ENCODE measurements at regions not wholly inside any gene's neighbourhood (a gene's known extent, or its start where the extent isn't known, plus 50 kb on each side); places are given as distances from the start of the nearest gene placed in this dataset.
A peak's percentile ranks its signal among the peaks of the same experiment; 100 is the strongest.
"Not testable (repeated sequence)": the region's sequence is repeated elsewhere in the genome, so short reads cannot be mapped to it uniquely, and the experiment has no call there.

- DNase-seq = no peak
Measured at GRCh38 chr3:64385277-64385676, 160.0 kb upstream of the PRICKLE2 start.

GRCh38 chr3:64384561-64384960 is 159.3 kb upstream of the PRICKLE2 start:
- DNase-seq = no peak

GRCh38 chr3:64382153-64382552 is 156.9 kb upstream of the PRICKLE2 start:
- no peak for DNase-seq

DNA sequence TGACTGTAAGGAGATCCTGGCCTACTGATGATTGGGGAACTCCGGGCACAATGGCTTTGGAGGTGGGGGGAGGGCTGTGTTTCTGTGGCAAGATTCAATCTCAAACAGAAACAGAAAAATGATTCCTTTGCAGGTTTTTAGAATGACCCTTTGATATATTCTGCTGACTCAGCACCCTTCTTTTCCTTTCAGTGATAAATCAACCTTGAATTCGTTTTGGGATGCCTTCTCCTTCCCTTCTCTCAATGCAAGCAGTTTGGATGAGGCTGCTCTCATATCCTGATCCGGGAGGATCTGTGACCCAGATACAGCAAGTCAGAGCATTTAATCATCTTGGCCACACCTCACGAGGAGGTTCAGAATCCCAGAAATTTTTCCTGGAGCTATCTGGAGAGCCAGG is 156.1 kb upstream of the PRICKLE2 start:
- no peak for DNase-seq

- DNase-seq = no peak
Measured at GRCh38 chr3:64380546-64380945, 155.3 kb upstream of the PRICKLE2 start.

DNA sequence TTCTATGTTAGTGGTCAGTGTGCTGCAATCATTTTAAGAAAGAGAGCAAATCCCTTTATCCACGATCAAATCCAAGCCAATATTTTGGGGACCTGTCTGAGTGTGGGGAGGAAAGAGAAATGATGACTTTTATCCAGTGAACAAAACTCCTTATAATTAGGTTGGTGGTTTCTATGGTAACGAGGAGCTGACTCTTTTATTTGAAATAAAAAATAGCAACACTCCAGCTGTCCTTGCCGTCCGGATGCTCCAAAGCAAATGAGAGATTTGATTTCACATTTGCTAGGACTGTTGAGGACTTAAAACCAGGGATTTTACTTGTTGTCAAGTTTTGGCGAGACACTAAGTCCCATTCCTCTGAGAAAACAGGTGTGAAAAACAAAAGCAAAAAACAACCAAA is 154.0 kb upstream of the PRICKLE2 start:
- DNase-seq = no peak

DNA sequence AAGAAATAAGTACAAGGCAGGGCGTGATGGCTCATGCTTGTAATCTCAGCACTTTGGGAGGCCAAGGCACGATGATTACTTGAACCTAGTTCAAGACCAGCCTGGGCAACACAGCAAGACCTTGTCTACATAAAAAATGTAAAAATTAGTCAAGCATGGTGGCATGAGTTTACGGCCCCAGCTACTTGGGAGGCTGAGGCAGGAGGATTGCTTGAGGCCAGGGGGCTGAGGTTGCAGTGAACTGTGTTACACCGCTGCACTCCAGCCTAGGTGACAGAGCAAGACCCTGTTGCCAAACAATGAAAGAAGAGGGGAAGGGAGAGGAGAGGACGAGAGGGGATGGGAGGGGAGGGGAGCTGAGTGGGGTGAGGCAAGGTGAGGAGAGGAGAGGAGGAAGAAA is 152.7 kb upstream of the PRICKLE2 start:
- DNase-seq = no peak

GRCh38 chr3:64375737-64376136 is 150.5 kb upstream of the PRICKLE2 start:
- DNase-seq = no peak

GRCh38 chr3:64369390-64369789 is 144.1 kb upstream of the PRICKLE2 start:
- no peak for DNase-seq

DNA sequence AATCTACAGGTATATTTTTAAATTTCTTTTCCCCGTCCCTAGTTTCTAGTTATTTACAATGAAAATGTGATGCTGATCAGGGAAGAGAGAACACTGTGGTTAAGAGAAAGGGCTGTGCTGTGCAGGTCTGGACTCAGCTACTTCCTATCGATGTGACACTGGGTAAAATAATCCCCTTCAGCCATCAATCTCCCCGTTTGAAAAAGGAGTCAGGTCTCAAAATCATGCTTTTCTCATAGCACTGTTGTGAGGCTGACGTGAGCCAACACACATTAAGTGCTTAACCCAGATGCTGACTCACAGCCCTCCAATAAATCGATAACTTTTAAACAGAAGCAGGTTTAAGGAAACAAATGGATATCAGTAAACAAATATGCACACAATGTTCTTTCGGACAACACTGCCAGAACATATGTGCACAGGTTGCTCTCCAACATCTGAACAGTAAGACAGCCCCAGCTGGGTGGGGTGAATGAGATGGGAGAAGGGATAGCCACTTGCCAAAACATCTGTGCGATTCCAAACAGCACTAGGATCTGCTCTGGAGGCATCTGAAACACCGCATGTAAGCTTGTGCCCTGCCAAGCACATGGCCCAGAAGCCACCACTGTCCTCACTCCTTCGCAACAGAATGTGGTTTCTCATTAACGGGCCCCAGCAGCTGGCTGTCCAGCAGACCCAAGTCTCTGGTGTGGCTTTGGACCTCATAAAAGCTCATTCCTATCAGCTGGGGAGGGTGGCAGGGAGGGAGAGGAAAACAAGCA is 143.2 kb upstream of the PRICKLE2 start:
- DNase-seq = peak; percentile 57

DNA sequence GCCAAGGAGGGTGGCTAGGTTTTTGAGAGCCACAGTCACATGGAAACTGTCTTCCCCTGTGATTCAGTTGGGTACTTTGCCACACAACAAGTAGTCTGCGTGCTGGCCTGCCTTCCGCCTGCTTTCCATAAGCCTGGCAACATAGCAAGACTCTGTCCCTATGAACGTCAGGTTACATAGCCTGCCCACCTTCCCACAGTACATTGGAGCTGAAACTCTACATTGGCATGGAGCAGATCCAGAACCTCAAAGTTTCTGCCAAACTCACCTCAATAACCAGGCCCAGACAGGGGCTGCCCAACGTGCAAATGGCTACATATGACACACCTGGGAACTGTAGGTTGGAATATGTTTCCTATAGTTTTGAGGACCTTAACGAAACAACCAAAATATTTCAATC is 140.6 kb upstream of the PRICKLE2 start:
- DNase-seq = no peak

- DNase-seq = no peak
Measured at GRCh38 chr3:64363842-64364241, 138.6 kb upstream of the PRICKLE2 start.

- peak; percentile 26 for DNase-seq
Measured at GRCh38 chr3:64361962-64362735, 136.9 kb upstream of the PRICKLE2 start.

- not testable (repeated sequence) for DNase-seq
Measured at GRCh38 chr3:64361036-64361435, 135.8 kb upstream of the PRICKLE2 start.

DNA sequence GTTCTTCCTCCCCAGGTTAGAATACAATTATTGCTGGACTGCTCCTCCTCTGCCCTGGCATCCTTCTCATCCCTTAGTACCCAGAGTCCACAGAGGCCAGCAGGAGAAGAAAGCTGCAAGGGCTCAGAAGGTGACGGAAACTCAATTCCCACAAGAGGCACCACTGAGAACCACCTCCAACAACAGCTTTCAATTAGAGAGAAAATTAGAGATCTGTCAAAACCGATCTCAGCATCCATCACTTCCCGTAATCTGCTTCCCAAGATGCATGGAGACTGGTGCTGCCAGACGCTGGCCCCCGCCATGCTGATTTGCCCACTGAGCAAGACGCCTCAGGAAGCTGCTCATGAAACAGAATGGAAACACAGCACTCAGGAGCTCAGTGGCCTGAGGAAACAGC is 135.0 kb upstream of the PRICKLE2 start:
- DNase-seq = no peak

DNA sequence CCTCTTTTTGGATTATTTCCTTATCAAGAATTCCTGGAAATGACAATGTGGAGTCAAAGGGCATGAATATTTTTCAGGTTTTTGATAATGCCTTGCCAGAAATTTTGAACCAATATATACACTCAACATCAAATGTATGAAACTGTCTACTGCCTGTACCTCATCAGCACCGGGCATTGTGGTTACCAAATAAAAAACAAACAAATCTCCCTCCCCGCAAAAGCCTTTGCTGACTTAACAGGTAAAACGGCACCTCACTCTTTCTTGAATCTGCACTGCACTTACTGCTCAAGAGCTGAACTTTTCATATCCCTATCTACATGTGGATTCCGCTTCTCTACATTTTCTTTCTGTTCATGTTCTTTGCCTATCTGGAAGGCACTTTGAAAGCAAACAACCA is 134.5 kb upstream of the PRICKLE2 start:
- DNase-seq = no peak

- DNase-seq = no peak
Measured at GRCh38 chr3:64358853-64359252, 133.6 kb upstream of the PRICKLE2 start.

GRCh38 chr3:64358176-64358575 is 132.9 kb upstream of the PRICKLE2 start:
- DNase-seq = no peak

DNA sequence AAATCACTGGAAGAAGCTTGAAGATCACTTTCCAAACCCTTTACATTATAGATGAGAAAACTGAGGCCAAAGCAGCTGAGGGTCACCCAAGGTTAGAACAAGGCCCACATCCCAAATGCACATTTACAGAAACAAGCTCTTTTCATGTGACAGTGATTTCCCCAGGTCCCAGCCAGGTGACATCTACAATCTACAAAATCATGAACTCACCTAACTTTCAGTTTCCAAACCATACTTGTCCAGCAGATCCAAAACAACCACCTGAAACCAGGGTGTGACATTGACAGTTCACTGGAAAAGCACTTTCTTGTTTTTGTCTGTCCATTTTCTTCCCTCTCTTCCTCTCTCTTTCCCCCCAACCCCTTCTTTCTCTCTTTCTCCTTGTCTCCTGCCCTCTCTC is 132.2 kb upstream of the PRICKLE2 start:
- no peak for DNase-seq

- no peak for DNase-seq
Measured at GRCh38 chr3:64355401-64355807, 130.1 kb upstream of the PRICKLE2 start.

DNA sequence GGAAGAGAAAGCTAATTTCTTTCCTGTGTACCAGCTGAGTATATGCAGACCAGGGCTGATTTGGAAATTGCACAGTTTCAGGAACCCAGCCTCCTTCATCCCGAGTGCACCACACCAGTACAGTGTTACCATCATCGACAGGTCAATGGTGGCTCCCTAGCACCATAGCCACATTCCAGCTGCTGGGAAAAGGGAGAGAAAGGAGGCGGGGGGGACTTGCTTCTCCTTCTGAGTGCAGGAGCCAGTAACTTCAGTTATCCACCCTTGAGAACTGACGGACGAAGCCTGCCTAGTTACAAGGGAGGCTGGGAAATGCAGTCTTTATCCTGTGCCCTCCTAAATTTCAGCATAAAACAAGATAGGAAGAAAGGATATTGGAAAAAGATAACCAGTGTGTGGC is 129.7 kb upstream of the PRICKLE2 start:
- no peak for DNase-seq

DNA sequence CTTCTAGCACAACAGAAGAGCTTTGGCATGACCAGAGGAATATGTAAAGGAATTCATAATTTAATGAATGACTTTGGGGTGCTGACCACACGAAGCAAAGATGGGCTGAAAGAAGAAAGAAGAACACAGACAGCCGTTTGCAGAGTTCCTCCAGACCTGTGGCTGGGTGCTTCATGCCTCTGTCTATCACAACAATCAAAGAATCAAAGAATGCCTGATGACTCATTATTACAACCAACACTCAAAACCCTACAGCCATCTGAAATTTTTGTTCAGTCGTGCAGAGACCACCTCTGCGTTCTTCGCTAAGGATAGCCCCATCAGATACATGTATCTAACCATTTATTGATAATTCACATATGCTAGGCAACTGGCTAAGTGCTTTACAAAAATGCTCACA is 129.0 kb upstream of the PRICKLE2 start:
- DNase-seq = no peak

DNA sequence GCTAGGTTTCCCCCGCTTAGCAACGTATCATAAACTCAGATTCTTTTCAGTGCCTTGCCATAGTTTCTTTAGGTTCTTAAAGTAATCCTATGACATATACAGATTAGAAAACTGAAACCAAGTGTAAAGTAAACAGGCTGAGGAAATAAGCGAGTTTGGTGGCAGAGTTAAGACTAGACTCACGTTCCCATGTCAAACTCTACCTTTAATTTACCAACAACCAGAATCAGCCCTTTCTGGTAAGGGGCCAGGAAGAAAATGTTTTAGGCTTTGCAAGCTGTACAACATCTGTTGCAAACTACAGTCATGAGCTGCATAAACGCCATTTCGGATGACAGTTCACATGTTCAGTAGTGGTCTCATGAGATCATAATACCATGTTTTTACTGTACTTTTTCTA is 128.0 kb upstream of the PRICKLE2 start:
- DNase-seq = peak; percentile 56

DNA sequence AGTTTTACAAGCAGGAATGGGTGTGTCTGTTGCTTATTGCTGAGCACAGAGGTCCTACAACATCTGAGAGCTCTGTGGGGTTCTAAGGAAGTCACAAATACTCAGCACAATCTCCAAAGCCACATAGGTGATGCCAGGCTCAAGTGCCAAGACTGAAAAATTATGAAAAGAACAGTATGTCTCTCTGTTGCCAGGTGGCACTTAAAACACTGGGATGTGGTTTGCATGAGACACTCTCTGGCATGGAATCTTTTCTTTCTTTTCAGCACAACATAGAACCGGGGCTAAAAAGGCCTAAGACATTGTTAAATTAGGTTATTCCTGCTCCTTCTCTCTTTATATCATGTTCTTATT is 127.3 kb upstream of the PRICKLE2 start:
- no peak for DNase-seq

All from DMS 273 treated with DMSO at 0.1 percent for 48 hours (cell line).